Natural killer cell (primary cell): ENCODE measurements at regions not wholly inside any gene's neighbourhood (a gene's known extent, or its start where the extent isn't known, plus 50 kb on each side); places are given as distances from the start of the nearest gene placed in this dataset.

Experiments used
- ATAC-seq, 3 donors: fragments of 150-1000 bp in 2 of 3; fragments of 200-7000 bp in 1 of 3; cut with Tn5 transposase; 1 replicate in 1 of 3; 2 replicates in 2 of 3; pipeline ENCODE4 v1.10.0; 2021; ENCODE audit warnings: mild to moderate bottlenecking in 2 of 3, moderate library complexity in 2 of 3
- DNase-seq, 2 donors: peaks; one replicate each; pipeline versions ENCODE4 v3.0.0 to v3.0.0-alpha.2; 2013 to 2021; ENCODE audit warnings: mixed read lengths in 1 of 2
- H3K27ac ChIP-seq: one replicate; pipeline ENCODE4 v1.5.1; 2013; ENCODE audit warnings: mild to moderate bottlenecking, low read length
- H3K27me3 ChIP-seq: one replicate; pipeline ENCODE4 v1.6.1; 2013; ENCODE audit warnings: low read length; ENCODE audit not compliant: control insufficient read depth, insufficient read depth
- H3K36me3 ChIP-seq: one replicate; pipeline ENCODE4 v1.6.1; 2013; ENCODE audit warnings: low read length; ENCODE audit not compliant: control insufficient read depth, insufficient read depth
- H3K4me1 ChIP-seq: one replicate; pipeline ENCODE4 v1.6.1; 2013; ENCODE audit warnings: low read length; ENCODE audit not compliant: control insufficient read depth, insufficient read depth
- H3K4me3 ChIP-seq: one replicate; pipeline ENCODE4 v1.5.1; 2013; ENCODE audit warnings: low read length
- H3K9me3 ChIP-seq: one replicate; pipeline ENCODE4 v1.6.1; 2013; ENCODE audit warnings: low read length; ENCODE audit not compliant: control insufficient read depth, insufficient read depth
- H3K27ac Mint-ChIP-seq, 2 donors: one replicate each; pipeline ENCODE4 v1.8.0; 2022; ENCODE audit warnings: mild to moderate bottlenecking in 2 of 2, mixed read lengths in 2 of 2, moderate library complexity in 1 of 2
- H3K27me3 Mint-ChIP-seq, 2 donors: one replicate each; pipeline ENCODE4 v1.8.0; 2022; ENCODE audit warnings: low read depth in 2 of 2, mixed read lengths in 2 of 2
- H3K36me3 Mint-ChIP-seq: one replicate; pipeline ENCODE4 v1.8.0; 2022; ENCODE audit warnings: mixed read lengths
- H3K4me1 Mint-ChIP-seq, 2 donors: one replicate each; pipeline ENCODE4 v1.8.0; 2022; ENCODE audit warnings: mixed read lengths in 2 of 2
- H3K4me3 Mint-ChIP-seq: one replicate; pipeline ENCODE4 v1.8.0; 2022; ENCODE audit warnings: mild to moderate bottlenecking, moderate library complexity, mixed read lengths
- H3K9me3 Mint-ChIP-seq, 2 donors: one replicate each; pipeline ENCODE4 v1.8.0; 2022; ENCODE audit warnings: mixed read lengths in 2 of 2
- WGBS: methylation state at CpG from one replicate; pipeline ENCODE4 v1.1.7; 2013; ENCODE audit warnings: missing lambda C conversion rate; ENCODE audit not compliant: insufficient coverage; 5-methylcytosine and 5-hydroxymethylcytosine counted together
- intact Hi-C: fragments of 100-400 bp; cut with micrococcal nuclease; formaldehyde crosslinking; loops from one replicate; pipeline ENCODE4 v1.14.2; 2022
- TF ChIP-seq, protein P1 (sequence below): fragments of 200-600 bp; IDR thresholded peaks from one replicate; pipeline ENCODE4 v1.8.0; 2022; ENCODE audit warnings: antibody characterized with exemption

DNA sequence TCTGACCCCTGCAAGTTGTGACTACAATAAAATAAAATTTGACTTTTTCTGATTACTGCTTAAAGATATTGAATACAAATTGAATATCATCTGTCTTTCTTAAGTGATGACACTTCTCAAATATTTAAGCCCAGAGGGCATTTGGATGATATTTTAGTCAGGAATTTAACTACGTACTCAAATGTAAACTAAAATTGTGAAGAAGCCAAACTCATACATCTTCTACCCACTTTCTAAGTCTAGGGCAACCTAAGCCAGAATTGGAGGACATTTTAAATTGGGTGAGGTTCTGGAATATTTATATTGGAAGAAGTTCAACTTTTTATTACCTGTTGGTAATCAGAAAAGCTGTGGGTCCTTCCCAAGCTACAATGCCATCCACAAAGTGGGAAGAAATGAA, 149.1 kb upstream of the WDR11 start:
- no peak for ATAC-seq
- H3K27ac ChIP-seq, result no peak overlapping the region
- Mint-ChIP-seq H3K9me3 (peaks cover 10 to 12% of the 10 kb centered on the region in 2 donors), H3K36me3 (peaks cover 23% of the 10 kb centered on the region), H3K27ac (no peak overlapping the region), H3K4me3 (no peak overlapping the region), H3K27me3 (peaks cover 14 to 22% of the 10 kb centered on the region in 2 donors), H3K4me1 (no peaks in the 10 kb centered on the region)
- no peak overlapping the region for H3K4me3 ChIP-seq
- no peaks in the 10 kb centered on the region for H3K4me1 ChIP-seq
- intact Hi-C loops, result no loop called here
- no peak for DNase-seq
- peaks cover 6% of the 10 kb centered on the region for H3K9me3 ChIP-seq
- WGBS, result no CpG with 5 or more reads among the region's 1 CpG
- H3K36me3 ChIP-seq, result no peaks in the 10 kb centered on the region
- peaks cover 3% of the 10 kb centered on the region for H3K27me3 ChIP-seq
- TF ChIP-seq, protein P1, sequence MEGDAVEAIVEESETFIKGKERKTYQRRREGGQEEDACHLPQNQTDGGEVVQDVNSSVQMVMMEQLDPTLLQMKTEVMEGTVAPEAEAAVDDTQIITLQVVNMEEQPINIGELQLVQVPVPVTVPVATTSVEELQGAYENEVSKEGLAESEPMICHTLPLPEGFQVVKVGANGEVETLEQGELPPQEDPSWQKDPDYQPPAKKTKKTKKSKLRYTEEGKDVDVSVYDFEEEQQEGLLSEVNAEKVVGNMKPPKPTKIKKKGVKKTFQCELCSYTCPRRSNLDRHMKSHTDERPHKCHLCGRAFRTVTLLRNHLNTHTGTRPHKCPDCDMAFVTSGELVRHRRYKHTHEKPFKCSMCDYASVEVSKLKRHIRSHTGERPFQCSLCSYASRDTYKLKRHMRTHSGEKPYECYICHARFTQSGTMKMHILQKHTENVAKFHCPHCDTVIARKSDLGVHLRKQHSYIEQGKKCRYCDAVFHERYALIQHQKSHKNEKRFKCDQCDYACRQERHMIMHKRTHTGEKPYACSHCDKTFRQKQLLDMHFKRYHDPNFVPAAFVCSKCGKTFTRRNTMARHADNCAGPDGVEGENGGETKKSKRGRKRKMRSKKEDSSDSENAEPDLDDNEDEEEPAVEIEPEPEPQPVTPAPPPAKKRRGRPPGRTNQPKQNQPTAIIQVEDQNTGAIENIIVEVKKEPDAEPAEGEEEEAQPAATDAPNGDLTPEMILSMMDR, result no peak

DNA sequence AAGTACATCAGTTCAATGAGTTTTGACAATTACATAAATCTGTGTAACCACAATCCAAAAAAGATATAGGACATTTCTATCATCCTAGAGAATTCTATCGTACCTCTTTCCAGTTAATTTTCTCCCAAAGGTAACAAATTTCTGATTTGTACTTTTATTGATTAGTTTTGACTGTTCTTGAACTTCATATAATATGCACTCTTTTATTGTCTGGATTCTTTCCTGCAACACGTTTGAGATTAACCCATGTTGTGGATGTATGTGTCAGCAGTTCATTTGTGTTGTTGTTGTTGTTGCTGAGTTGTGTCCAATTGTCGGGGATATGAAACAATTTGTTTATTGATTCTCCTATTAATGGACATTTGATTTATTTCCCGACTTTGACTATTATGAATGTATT, 145.9 kb upstream of the WDR11 start:
- no peak overlapping the region for H3K4me3 Mint-ChIP-seq
- no peaks in the 10 kb centered on the region for H3K36me3 Mint-ChIP-seq
- Histone ChIP-seq H3K4me3 (no peak overlapping the region), H3K36me3 (no peaks in the 10 kb centered on the region), H3K9me3 (no peaks in the 10 kb centered on the region), H3K27me3 (peaks cover 3% of the 10 kb centered on the region), H3K27ac (no peak overlapping the region), H3K4me1 (no peaks in the 10 kb centered on the region)
- H3K27ac Mint-ChIP-seq, result no peak overlapping the region
- no peak for ATAC-seq
- H3K27me3 Mint-ChIP-seq, result peaks cover 26 to 40% of the 10 kb centered on the region in 2 donors
- no peaks in the 10 kb centered on the region for H3K9me3 Mint-ChIP-seq
- TF ChIP-seq, protein P1, result no peak
- DNase-seq, result no peak
- no peaks in the 10 kb centered on the region for H3K4me1 Mint-ChIP-seq
- intact Hi-C loops, result no loop called here
- 79% methylated on average over 2 of the region's 4 CpGs for WGBS

DNA sequence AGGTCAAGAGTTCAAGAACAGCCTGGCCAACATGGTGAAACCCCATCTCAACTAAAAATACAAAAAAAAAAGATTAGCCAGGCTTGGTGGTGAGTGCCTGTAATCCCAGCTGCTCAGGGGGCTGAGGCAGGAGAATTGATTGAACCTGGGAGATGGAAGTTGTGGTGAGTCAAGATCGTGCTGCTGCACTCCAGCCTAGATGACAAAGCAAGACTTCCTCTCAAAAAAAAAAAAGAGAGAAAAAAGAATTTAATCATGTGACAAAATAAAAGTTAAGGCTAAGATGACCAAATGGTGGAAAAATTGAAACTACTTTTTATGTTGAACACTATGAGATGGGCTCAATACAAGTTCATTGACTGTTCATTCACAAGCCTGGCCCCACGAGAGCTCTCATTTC, 141.1 kb upstream of the WDR11 start:
- no peaks in the 10 kb centered on the region for H3K36me3 Mint-ChIP-seq
- H3K4me3 Mint-ChIP-seq, result no peak overlapping the region
- DNase-seq, result no peak
- peaks cover 41 to 51% of the 10 kb centered on the region in 2 donors for H3K27me3 Mint-ChIP-seq
- peaks cover 14 to 18% of the 10 kb centered on the region in 2 donors for H3K4me1 Mint-ChIP-seq
- no peak overlapping the region for H3K27ac Mint-ChIP-seq
- 78% methylated on average over 1 of the region's 2 CpGs for whole genome bisulfite sequencing
- TF ChIP-seq, protein P1, result no peak
- intact Hi-C loops, result no loop called here
- H3K9me3 Mint-ChIP-seq, result no peaks in the 10 kb centered on the region
- Histone ChIP-seq H3K36me3 (no peaks in the 10 kb centered on the region), H3K4me3 (no peak overlapping the region), H3K4me1 (peaks cover 13% of the 10 kb centered on the region), H3K9me3 (no peaks in the 10 kb centered on the region), H3K27ac (no peak overlapping the region), H3K27me3 (peaks cover 21% of the 10 kb centered on the region)
- ATAC-seq, result no peak

DNA sequence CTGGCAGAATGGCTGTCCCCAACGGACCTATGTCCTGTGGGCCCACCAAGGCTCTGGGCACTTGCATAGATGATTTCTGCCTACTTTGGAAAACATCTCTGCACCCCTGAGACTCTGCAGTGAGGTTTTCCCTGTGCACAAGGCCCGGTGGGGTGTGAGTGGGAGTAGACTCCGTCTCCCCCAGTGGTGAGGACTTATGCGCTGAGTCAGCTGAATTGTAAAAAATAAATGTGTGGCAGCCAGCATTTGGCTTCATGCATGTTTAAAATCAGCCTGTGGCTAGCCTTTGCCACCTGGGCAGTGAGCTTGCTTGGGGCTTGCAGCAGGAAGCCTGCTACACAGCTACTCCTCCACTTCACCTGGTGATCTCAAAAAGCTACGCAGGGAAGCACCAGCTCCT, 139.3 kb upstream of the WDR11 start:
- Histone ChIP-seq H3K4me3 (no peak overlapping the region), H3K9me3 (no peaks in the 10 kb centered on the region), H3K27me3 (peaks cover 28% of the 10 kb centered on the region), H3K27ac (no peak overlapping the region), H3K4me1 (peaks cover 13% of the 10 kb centered on the region), H3K36me3 (no peaks in the 10 kb centered on the region)
- Mint-ChIP-seq H3K27me3 (peaks cover 48 to 65% of the 10 kb centered on the region in 2 donors), H3K27ac (no peak overlapping the region), H3K4me3 (no peak overlapping the region), H3K36me3 (no peaks in the 10 kb centered on the region), H3K4me1 (peaks cover 14 to 18% of the 10 kb centered on the region in 2 donors), H3K9me3 (no peaks in the 10 kb centered on the region)
- TF ChIP-seq, protein P1, result no peak
- intact Hi-C loops, result no loop called here
- DNase-seq (no peak), ATAC-seq (no peak)
- 88% methylated on average over 5 of the region's 5 CpGs for WGBS
